HL-60 (cell line): ENCODE measurements at regions not wholly inside any gene's neighbourhood (a gene's known extent, or its start where the extent isn't known, plus 50 kb on each side); places are given as distances from the start of the nearest gene placed in this dataset.

Experiments
- CTCF ChIP-seq: IDR thresholded peaks from one replicate; pipeline ENCODE4 v1.5.1; 2011; ENCODE audit warnings: low read length, control low read depth, inconsistent platforms; ENCODE audit not compliant: insufficient read depth
- POLR2AphosphoS5 ChIP-seq: IDR thresholded peaks from 2 replicates; pipeline ENCODE4 v1.6.1; 2012; ENCODE audit warnings: low read depth
- REST ChIP-seq: IDR thresholded peaks from 2 replicates; pipeline ENCODE4 v1.6.1; 2012; ENCODE audit warnings: low read depth; ENCODE audit not compliant: insufficient replicate concordance

- TF ChIP-seq CTCF (no peak), REST (no peak), POLR2AphosphoS5 (no peak)
Observed at GRCh38 chr4:82097504-82097903, 276.3 kb downstream of the HNRNPD start.
